IPS-20b (cell line): ENCODE measurements at regions not wholly inside any gene's neighbourhood (a gene's known extent, or its start where the extent isn't known, plus 50 kb on each side); places are given as distances from the start of the nearest gene placed in this dataset.

Experiments
- H3K27ac ChIP-seq: one replicate; pipeline ENCODE4 v1.5.1; 2013; ENCODE audit warnings: low read length
- H3K27me3 ChIP-seq: 2 replicates; pipeline ENCODE4 v1.6.1; 2013; ENCODE audit warnings: mild to moderate bottlenecking, low read length, inconsistent platforms; ENCODE audit not compliant: insufficient read depth
- H3K36me3 ChIP-seq: 2 replicates; pipeline ENCODE4 v1.6.1; 2013; ENCODE audit warnings: low read depth, mild to moderate bottlenecking, inconsistent platforms, low read length, moderate library complexity; ENCODE audit not compliant: insufficient read depth
- H3K4me1 ChIP-seq: 2 replicates; pipeline ENCODE4 v1.6.1; 2013; ENCODE audit warnings: mild to moderate bottlenecking, control low read depth, inconsistent platforms, low read length, moderate library complexity; ENCODE audit not compliant: insufficient read depth
- H3K4me3 ChIP-seq: 2 replicates; pipeline ENCODE4 v1.5.1; 2013; ENCODE audit warnings: mild to moderate bottlenecking, low read length, inconsistent platforms
- H3K9ac ChIP-seq: 2 replicates; pipeline ENCODE4 v1.6.1; 2013; ENCODE audit warnings: low read depth, mild to moderate bottlenecking, inconsistent platforms, low read length, moderate library complexity
- H3K9me3 ChIP-seq: 2 replicates; pipeline ENCODE4 v1.6.1; 2013; ENCODE audit warnings: mild to moderate bottlenecking, low read depth, low read length, inconsistent platforms; ENCODE audit not compliant: insufficient read depth

GRCh38 chr13:95456815-95457214 is 95.7 kb upstream of the CLDN10 start:
- H3K27me3 ChIP-seq = no peaks in the 10 kb centered on the region
- H3K4me1 ChIP-seq = no peaks in the 10 kb centered on the region
- H3K27ac ChIP-seq = no peak overlapping the region
- H3K9me3 ChIP-seq = peaks cover 13% of the 10 kb centered on the region
- H3K36me3 ChIP-seq = no peaks in the 10 kb centered on the region
- no peak overlapping the region for H3K4me3 ChIP-seq
- H3K9ac ChIP-seq = no peak overlapping the region

- Histone ChIP-seq H3K9ac (no peak overlapping the region), H3K27ac (no peak overlapping the region), H3K9me3 (peaks cover 13% of the 10 kb centered on the region), H3K36me3 (no peaks in the 10 kb centered on the region), H3K27me3 (no peaks in the 10 kb centered on the region), H3K4me1 (no peaks in the 10 kb centered on the region), H3K4me3 (no peak overlapping the region)
Measured at GRCh38 chr13:95457294-95457693, 95.2 kb upstream of the CLDN10 start.

- Histone ChIP-seq H3K4me3 (no peak overlapping the region), H3K9ac (no peak overlapping the region), H3K27ac (no peak overlapping the region), H3K36me3 (no peaks in the 10 kb centered on the region), H3K27me3 (no peaks in the 10 kb centered on the region), H3K4me1 (peaks cover 4% of the 10 kb centered on the region; the same call in 1 of the 2 replicates), H3K9me3 (peaks cover 13% of the 10 kb centered on the region)
Measured at GRCh38 chr13:95462801-95463200, 89.7 kb upstream of the CLDN10 start.

- no peak overlapping the region for H3K9ac ChIP-seq
- H3K27me3 ChIP-seq = no peaks in the 10 kb centered on the region
- no peak overlapping the region for H3K4me3 ChIP-seq
- no peak overlapping the region for H3K27ac ChIP-seq
- H3K4me1 ChIP-seq = peaks cover 4% of the 10 kb centered on the region; the same call in 1 of the 2 replicates
- H3K9me3 ChIP-seq = peaks cover 13% of the 10 kb centered on the region
- no peaks in the 10 kb centered on the region for H3K36me3 ChIP-seq
Measured at GRCh38 chr13:95463531-95463930, 89.0 kb upstream of the CLDN10 start.

- H3K27ac ChIP-seq = no peak overlapping the region
- H3K4me1 ChIP-seq = peaks cover 12% of the 10 kb centered on the region
- H3K36me3 ChIP-seq = no peaks in the 10 kb centered on the region
- H3K9me3 ChIP-seq = no peaks in the 10 kb centered on the region
- H3K27me3 ChIP-seq = no peaks in the 10 kb centered on the region
- no peak overlapping the region for H3K9ac ChIP-seq
- H3K4me3 ChIP-seq = no peak overlapping the region
Measured at GRCh38 chr13:95470574-95471366, 81.8 kb upstream of the CLDN10 start.

- H3K9me3 ChIP-seq = no peaks in the 10 kb centered on the region
- H3K27ac ChIP-seq = no peak overlapping the region
- H3K4me1 ChIP-seq = peaks cover 12% of the 10 kb centered on the region
- no peaks in the 10 kb centered on the region for H3K36me3 ChIP-seq
- no peaks in the 10 kb centered on the region for H3K27me3 ChIP-seq
- H3K9ac ChIP-seq = no peak overlapping the region
- no peak overlapping the region for H3K4me3 ChIP-seq
Measured at GRCh38 chr13:95471960-95472359, 80.6 kb upstream of the CLDN10 start.

- Histone ChIP-seq H3K27ac (no peak overlapping the region), H3K4me3 (no peak overlapping the region), H3K36me3 (no peaks in the 10 kb centered on the region), H3K27me3 (0 out of 2 replicates have a peak, but pooled peaks cover 4% of the 10 kb centered on the region), H3K9me3 (no peaks in the 10 kb centered on the region), H3K9ac (no peak overlapping the region), H3K4me1 (peaks cover 12% of the 10 kb centered on the region)
Measured at GRCh38 chr13:95474992-95475391, 77.5 kb upstream of the CLDN10 start.

- Histone ChIP-seq H3K36me3 (no peaks in the 10 kb centered on the region), H3K27ac (no peak overlapping the region), H3K9me3 (no peaks in the 10 kb centered on the region), H3K9ac (no peak overlapping the region), H3K4me3 (no peak overlapping the region), H3K27me3 (0 out of 2 replicates have a peak, but pooled peaks cover 4% of the 10 kb centered on the region), H3K4me1 (peaks cover 12% of the 10 kb centered on the region)
Measured at GRCh38 chr13:95477187-95477586, 75.3 kb upstream of the CLDN10 start.

- Histone ChIP-seq H3K36me3 (no peaks in the 10 kb centered on the region), H3K9me3 (no peaks in the 10 kb centered on the region), H3K9ac (no peak overlapping the region), H3K4me3 (no peak overlapping the region), H3K27me3 (0 out of 2 replicates have a peak, but pooled peaks cover 4% of the 10 kb centered on the region), H3K4me1 (peaks cover 5% of the 10 kb centered on the region; the same call in 1 of the 2 replicates), H3K27ac (no peak overlapping the region)
Measured at GRCh38 chr13:95479731-95480130, 72.8 kb upstream of the CLDN10 start.

- Histone ChIP-seq H3K27ac (no peak overlapping the region), H3K27me3 (0 out of 2 replicates have a peak, but pooled peaks cover 4% of the 10 kb centered on the region), H3K9me3 (no peaks in the 10 kb centered on the region), H3K36me3 (no peaks in the 10 kb centered on the region), H3K9ac (no peak overlapping the region), H3K4me1 (peaks cover 1% of the 10 kb centered on the region; the same call in 1 of the 2 replicates), H3K4me3 (no peak overlapping the region)
Measured at GRCh38 chr13:95480131-95480545, 72.4 kb upstream of the CLDN10 start.

- Histone ChIP-seq H3K9me3 (no peaks in the 10 kb centered on the region), H3K9ac (no peak overlapping the region), H3K4me3 (no peak overlapping the region), H3K27me3 (0 out of 2 replicates have a peak, but pooled peaks cover 4% of the 10 kb centered on the region), H3K4me1 (no peaks in the 10 kb centered on the region), H3K27ac (no peak overlapping the region), H3K36me3 (no peaks in the 10 kb centered on the region)
Measured at GRCh38 chr13:95480791-95481780, 71.4 kb upstream of the CLDN10 start.
